B cell (primary cell): ENCODE measurements at regions not wholly inside any gene's neighbourhood (a gene's known extent, or its start where the extent isn't known, plus 50 kb on each side); places are given as distances from the start of the nearest gene placed in this dataset.
"Not testable (repeated sequence)": the region's sequence is repeated elsewhere in the genome, so short reads cannot be mapped to it uniquely, and the experiment has no call there.

Experiments used
- EZH2 ChIP-seq: IDR thresholded peaks from 2 replicates; pipeline ENCODE4 v1.6.1; 2012; ENCODE audit warnings: borderline replicate concordance, low read depth, mild to moderate bottlenecking, moderate library complexity, low read length; ENCODE audit not compliant: insufficient read depth, poor library complexity, severe bottlenecking
- TF ChIP-seq, protein P1 (sequence below): fragments of 200-600 bp; IDR thresholded peaks from one replicate; pipeline ENCODE4 v1.8.0; 2022; ENCODE audit warnings: antibody characterized with exemption, mild to moderate bottlenecking

- TF ChIP-seq, protein P1, sequence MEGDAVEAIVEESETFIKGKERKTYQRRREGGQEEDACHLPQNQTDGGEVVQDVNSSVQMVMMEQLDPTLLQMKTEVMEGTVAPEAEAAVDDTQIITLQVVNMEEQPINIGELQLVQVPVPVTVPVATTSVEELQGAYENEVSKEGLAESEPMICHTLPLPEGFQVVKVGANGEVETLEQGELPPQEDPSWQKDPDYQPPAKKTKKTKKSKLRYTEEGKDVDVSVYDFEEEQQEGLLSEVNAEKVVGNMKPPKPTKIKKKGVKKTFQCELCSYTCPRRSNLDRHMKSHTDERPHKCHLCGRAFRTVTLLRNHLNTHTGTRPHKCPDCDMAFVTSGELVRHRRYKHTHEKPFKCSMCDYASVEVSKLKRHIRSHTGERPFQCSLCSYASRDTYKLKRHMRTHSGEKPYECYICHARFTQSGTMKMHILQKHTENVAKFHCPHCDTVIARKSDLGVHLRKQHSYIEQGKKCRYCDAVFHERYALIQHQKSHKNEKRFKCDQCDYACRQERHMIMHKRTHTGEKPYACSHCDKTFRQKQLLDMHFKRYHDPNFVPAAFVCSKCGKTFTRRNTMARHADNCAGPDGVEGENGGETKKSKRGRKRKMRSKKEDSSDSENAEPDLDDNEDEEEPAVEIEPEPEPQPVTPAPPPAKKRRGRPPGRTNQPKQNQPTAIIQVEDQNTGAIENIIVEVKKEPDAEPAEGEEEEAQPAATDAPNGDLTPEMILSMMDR: not testable (repeated sequence)
- not testable (repeated sequence) for TF ChIP-seq EZH2
Observed at GRCh38 chr20:30891400-30891799, 366.1 kb upstream of the DEFB115 start.
